Kidney epithelial cell (primary cell): ENCODE measurements at regions not wholly inside any gene's neighbourhood (a gene's known extent, or its start where the extent isn't known, plus 50 kb on each side); places are given as distances from the start of the nearest gene placed in this dataset.

Experiments
- DNase-seq: peaks from one replicate; pipeline ENCODE4 v3.0.0-alpha.2; 2010; ENCODE audit warnings: low read depth
- H3K27me3 ChIP-seq: 2 replicates; pipeline ENCODE4 v1.6.0; 2011; ENCODE audit warnings: low read length; ENCODE audit not compliant: control insufficient read depth, insufficient read depth
- H3K36me3 ChIP-seq: 2 replicates; pipeline ENCODE4 v1.5.1; 2011; ENCODE audit warnings: low read length; ENCODE audit not compliant: control insufficient read depth, insufficient read depth
- H3K4me3 ChIP-seq: 2 replicates; pipeline ENCODE4 v1.5.1; 2011; ENCODE audit warnings: low read depth, mild to moderate bottlenecking, control low read depth, low read length
- TF ChIP-seq, protein P1 (sequence below): IDR thresholded peaks from 2 replicates; pipeline ENCODE4 v1.5.1; 2011; ENCODE audit warnings: mild to moderate bottlenecking, moderate library complexity, low read length, control low read depth, inconsistent platforms; ENCODE audit not compliant: insufficient read depth, poor library complexity, severe bottlenecking

DNA sequence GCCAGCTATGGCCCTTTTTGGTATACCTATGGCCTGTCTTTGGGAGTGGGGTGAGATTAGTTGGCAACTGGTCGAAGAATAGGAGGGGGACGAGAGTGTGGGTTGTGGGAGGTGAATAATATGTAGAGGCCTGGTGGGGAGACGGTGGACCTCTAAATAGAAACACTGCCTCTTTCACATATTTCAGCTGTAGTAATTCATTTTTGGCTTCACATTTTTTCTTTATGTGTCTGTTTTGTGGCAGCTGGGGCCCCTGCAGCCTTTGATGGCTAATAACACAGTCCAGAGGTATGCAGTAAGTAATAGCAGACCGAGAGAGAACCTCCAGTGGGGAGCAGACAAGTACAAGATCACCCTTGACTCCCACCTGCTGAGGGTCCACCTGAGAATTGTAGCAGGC, 75.9 kb downstream of the HLX start:
- DNase-seq: no peak
- TF ChIP-seq, protein P1, sequence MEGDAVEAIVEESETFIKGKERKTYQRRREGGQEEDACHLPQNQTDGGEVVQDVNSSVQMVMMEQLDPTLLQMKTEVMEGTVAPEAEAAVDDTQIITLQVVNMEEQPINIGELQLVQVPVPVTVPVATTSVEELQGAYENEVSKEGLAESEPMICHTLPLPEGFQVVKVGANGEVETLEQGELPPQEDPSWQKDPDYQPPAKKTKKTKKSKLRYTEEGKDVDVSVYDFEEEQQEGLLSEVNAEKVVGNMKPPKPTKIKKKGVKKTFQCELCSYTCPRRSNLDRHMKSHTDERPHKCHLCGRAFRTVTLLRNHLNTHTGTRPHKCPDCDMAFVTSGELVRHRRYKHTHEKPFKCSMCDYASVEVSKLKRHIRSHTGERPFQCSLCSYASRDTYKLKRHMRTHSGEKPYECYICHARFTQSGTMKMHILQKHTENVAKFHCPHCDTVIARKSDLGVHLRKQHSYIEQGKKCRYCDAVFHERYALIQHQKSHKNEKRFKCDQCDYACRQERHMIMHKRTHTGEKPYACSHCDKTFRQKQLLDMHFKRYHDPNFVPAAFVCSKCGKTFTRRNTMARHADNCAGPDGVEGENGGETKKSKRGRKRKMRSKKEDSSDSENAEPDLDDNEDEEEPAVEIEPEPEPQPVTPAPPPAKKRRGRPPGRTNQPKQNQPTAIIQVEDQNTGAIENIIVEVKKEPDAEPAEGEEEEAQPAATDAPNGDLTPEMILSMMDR: no peak
- no peaks in the 10 kb centered on the region for H3K27me3 ChIP-seq
- H3K4me3 ChIP-seq: no peak overlapping the region
- no peaks in the 10 kb centered on the region for H3K36me3 ChIP-seq

- no peak for DNase-seq
- TF ChIP-seq, protein P1: no peak
- Histone ChIP-seq H3K36me3 (no peaks in the 10 kb centered on the region), H3K4me3 (no peak overlapping the region), H3K27me3 (no peaks in the 10 kb centered on the region)
Measured at GRCh38 chr1:220956501-220957232, 77.4 kb downstream of the HLX start.

DNA sequence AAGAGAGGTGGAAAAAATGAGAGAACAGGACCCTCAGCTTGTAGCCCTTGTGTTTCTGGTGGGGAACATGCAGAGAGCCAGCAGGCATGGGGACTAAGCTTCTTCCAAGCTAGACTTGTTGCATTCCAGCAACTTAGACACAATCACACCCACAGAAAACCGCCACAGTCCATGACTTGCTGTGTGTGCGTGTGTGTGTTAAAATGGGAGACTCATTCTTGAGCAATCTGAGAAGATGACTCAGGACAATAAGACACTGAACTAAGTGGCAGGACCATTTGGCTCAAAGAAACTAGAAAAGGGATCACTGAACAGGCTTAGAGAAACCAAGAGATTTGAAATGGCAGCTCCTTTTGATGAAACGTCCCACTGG, 78.0 kb downstream of the HLX start:
- peak; percentile 82 for DNase-seq
- H3K27me3 ChIP-seq: no peaks in the 10 kb centered on the region
- TF ChIP-seq, protein P1: no peak

DNA sequence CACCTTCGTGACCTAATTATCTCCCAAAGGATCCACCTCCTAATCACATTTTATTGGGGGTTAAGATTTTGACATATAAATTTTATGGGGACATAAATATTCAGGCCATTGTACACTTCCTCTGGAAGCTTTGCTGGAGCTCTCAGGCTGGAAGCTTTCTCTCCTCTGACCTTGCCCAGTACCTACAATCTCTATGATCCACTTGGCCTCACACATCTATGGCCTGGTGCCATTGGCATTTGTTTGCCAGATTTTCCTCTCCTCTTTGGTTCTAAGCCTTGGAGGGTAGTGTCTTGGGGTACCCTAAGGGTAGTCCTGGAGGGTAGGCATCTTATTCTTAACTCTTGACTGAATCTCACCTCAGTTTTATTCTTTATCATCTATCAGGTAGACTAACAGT, 79.0 kb downstream of the HLX start:
- TF ChIP-seq, protein P1: no peak
- H3K4me3 ChIP-seq: no peak overlapping the region
- DNase-seq: no peak
- H3K36me3 ChIP-seq: no peaks in the 10 kb centered on the region
- no peaks in the 10 kb centered on the region for H3K27me3 ChIP-seq

More for the DNA sequence above, 78.0 kb downstream of the HLX start:
- no peak overlapping the region for H3K4me3 ChIP-seq
- H3K36me3 ChIP-seq: no peaks in the 10 kb centered on the region

DNA sequence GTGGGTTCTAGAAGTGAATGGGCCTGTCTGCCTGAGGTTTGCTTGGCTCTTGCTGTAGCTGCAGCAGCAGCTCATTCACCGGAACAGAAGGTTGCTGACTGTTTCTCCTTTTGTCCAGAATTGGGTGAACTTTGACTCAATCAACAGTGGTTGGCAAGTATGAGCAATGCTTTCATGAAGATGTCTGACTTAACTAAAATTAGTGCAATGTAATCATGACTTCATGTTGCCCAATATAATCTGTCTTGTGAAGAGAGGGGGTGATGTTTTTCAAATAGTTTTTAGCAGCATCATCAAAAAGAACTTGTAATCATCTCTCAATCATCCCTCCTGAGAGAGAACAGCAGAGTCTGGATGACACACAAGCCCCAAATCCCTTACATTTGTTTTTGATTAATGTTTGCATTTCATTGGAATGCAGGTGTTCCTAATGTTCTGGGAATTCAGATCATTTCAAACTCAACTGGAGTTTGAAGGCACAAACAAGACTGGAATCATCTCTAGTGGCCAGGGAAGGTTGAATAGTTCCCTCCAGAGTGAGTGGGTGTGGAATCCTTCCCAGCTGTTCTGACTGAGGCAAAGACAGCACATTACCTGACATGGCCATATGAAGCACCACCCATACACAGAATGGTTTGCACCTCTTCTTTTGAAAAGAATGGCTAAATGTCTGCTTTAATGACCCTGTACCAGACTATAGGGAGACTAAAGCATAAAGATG, 82.9 kb downstream of the HLX start:
- DNase-seq: peak; percentile 84

More for the DNA sequence above, 82.9 kb downstream of the HLX start:
- Histone ChIP-seq H3K27me3 (no peaks in the 10 kb centered on the region), H3K4me3 (no peak overlapping the region), H3K36me3 (no peaks in the 10 kb centered on the region)
- TF ChIP-seq, protein P1: no peak
